Hematopoietic multipotent progenitor cell treated with erythropoietin and hydrocortisone succinate and interleukin-3 and kit ligand, for 17 days (in vitro differentiated cells): ENCODE measurements at regions not wholly inside any gene's neighbourhood (a gene's known extent, or its start where the extent isn't known, plus 50 kb on each side); places are given as distances from the start of the nearest gene placed in this dataset.

Experiments
- DNase-seq: peaks from one replicate; pipeline ENCODE4 v3.0.0-alpha.2; 2015; ENCODE audit warnings: low spot score

DNA sequence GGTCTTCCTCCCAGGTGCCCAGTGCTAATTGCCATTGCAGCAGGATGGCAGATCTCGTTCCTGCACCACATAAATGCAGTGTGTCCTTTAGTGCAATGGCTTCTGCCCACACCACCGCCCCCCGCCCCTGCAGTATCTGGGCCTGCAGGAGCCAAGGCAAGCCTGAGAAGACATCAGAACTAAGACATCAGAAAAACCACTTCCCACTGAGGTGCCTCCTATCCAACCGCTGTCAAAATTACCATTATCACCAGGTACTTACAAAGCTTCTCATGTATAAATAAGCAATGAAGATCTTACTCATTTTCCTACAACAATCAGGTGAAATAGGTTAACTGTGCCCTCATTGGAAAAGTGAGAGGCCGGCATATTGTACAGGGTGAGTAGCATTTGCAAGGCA lies 228.8 kb downstream of the FBXO15 start:
- DNase-seq = no peak

DNA sequence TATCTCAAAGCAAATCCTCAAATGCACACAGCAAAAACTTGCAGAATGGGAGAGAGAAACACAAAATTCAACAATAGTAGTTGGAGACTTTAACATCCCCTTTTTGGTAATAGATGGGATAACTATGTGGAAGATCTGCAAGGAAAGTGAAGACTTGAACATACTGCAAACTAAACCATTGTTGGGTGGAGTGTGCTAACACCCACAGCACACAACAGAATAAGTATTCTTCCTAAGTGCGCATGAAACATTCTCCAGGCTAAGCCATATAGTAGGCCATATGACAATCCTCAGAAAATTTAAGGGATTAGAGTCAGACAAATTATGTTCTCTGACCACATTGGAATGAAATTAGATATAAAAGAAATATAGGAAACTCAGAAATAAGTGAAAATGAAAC lies 230.6 kb downstream of the FBXO15 start:
- no peak for DNase-seq

DNA sequence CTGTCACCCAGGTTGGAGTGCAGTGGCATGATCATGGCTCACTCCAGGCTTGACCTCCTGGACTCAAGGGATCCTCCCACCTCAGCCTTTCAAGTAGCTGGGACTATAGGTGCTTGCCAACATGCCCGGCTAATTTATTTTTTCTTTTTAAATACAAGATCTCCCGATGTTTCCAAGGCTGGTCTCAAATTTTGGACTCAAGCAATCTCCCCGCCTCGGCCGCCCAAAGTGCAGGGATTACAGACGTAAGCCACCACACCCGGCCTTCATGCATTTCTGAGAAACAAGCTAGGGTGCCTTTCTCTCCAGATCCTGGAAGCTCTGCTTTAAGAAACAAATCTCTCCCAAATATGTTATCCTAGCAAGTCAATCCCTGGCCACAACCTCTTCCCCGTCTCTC lies 234.1 kb downstream of the FBXO15 start:
- no peak for DNase-seq

DNA sequence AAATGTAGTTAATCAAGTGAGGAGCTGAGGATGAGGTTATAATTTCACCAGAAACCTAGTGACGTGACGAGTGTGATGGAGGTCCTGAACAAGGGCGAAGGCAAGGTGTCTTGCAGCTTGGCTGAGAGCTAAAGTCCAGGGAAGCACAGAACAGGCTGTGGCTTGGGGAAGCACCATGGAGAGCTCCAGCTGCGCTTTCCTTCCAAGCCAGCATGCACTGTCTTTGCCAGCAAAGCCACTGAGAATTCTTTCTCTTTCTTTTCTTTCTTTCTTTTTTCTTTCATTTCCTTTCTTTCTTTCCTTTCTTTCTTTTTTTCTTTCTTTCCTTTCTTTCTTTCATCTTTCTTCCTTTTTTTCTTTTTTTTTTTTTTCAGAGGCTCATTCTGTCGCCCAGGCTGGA lies 239.3 kb downstream of the FBXO15 start:
- DNase-seq = no peak

DNA sequence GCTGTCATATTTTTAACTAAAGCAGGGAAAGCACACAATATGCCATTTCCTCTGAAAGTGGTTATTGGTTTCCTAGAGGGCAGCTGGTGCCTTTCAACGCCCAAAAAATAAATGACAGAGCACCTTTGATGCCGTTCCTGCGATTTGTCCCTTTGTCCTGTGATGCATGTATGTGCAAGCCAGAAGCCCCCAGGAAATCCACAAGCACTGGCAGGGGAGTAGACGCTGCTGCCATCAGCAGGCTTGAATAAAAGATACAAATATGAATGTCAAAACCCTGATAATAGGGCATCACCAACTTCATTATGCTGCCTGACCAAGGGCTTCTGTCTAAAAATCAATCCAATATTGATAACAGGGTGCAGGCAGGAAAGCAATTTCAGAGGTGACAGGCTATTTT lies 246.1 kb downstream of the FBXO15 start:
- no peak for DNase-seq

DNA sequence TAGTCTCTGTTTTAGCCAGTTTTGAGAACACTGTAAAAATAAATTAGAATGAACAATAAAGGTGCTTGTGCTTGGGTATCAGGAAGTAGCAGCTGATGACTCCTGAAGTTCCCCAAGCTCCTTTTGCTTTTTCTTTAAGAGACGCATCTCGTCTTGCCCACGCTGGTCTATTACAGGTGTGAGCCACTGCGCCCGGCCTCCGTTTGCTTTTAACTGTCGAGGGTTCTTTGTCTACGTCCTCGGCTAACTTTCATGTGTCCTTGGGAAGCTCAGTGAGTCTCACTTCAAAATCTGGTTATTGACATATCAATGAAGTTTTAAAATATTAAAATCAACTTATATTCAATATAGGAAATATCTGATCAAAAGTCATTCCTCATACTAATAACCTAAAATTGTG lies 246.5 kb downstream of the FBXO15 start:
- DNase-seq = no peak

DNA sequence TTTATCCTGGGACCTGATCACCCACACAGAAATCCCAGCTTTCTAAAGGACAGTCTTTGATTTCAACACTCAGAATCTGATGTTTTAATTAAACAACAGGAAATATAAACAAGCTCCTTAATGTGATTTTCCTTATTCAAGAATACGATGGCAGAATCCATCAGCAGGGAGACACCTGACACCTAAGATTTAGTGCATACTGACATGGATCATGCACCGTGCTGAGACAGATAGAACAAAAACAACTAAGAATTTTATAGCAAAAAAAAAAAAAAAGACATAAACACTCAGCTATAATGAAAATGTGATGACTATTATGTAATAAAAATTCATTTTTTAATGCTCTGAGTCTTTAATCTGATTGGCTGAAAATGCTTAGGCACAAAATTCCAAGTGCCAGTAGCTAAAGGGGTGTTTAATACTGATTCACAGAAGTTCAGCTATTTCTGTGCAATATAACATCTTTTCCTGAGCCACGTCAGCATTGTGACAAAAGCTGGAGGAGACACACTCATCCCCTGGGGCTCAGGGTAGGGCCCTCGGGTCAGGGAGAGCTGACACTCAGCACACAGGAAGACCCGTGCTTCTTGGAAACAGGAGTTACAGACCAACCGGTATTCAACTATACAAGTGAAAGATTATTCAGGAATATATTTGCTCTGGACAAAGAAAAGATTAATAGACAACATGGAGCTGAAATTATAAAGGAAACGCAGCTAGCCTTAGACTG lies 247.4 kb downstream of the FBXO15 start:
- DNase-seq = no peak

DNA sequence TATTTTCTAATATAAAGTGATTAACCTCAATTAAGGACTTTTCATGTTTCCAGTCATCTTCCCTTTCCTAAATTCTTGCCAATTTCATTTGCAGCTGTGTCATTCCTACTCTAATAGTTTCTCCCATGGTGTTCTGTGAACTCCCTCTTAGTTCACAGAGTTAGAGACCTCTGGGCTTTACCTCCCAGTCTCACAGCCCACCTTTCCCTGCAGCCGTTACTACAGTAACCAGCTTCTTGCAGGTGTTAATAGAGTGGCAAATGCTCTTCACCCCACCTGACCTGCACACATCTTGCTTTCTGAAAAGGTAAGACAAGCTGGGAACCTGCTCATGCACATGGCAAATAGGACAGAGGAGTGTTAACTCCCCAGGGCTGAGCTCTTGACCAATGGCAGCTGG lies 250.1 kb downstream of the FBXO15 start:
- DNase-seq = no peak

DNA sequence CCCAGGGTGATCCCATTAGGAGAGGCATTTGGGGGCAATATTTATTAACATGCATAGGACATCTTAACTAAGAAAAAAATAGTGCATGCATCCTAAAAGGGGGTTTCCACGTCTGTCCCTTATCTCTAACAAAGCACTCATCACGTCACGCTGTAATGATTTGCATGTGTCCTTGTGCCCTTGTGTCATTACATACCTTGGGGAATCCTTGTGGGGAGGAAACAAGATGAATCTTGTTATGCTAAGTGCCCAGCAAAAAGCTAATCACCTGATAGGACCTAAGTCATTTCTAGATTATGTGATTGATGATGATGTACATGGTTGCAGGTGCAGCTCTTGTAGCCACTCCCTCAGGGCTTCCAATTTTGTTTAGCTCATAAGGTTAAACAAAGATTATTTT lies 250.9 kb downstream of the FBXO15 start:
- no peak for DNase-seq

DNA sequence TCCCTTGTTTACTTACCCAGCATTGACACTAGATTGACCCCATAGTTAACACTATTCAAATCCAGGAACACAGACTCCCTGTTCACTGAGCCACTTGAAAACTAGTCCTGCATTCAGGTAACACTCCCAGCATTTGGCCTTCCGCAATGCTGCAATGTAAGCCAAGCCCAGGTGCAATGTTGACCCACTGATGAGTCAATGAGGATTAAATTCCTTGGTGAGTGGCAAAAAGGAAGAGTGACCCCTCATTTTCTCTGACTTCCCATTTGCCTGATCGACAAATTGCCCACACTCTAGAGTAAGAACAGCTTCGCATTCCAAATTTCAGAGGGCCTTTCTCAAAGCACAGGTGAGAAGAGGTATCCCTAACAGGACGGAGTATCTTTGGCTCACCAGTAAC lies 251.9 kb downstream of the FBXO15 start:
- DNase-seq = no peak

DNA sequence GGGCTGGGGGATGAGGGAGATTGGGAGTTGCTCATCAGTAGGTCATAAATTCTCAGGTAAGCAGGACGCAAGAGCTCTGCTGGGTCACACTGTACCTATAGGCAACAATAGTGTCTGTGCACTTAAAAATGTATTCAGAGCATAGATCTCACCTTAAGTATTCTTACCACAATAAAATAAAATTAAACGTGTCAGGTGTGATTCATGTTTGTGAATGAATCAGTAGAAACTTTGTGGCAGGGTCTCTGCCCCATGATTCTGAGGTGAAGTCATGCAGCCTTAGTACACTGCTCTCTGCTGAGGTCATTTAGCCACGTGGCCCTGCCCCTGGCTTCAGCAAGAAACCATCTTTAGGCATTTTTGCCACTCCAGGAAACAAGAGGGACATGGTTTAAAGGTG lies 253.8 kb downstream of the FBXO15 start:
- DNase-seq = no peak

DNA sequence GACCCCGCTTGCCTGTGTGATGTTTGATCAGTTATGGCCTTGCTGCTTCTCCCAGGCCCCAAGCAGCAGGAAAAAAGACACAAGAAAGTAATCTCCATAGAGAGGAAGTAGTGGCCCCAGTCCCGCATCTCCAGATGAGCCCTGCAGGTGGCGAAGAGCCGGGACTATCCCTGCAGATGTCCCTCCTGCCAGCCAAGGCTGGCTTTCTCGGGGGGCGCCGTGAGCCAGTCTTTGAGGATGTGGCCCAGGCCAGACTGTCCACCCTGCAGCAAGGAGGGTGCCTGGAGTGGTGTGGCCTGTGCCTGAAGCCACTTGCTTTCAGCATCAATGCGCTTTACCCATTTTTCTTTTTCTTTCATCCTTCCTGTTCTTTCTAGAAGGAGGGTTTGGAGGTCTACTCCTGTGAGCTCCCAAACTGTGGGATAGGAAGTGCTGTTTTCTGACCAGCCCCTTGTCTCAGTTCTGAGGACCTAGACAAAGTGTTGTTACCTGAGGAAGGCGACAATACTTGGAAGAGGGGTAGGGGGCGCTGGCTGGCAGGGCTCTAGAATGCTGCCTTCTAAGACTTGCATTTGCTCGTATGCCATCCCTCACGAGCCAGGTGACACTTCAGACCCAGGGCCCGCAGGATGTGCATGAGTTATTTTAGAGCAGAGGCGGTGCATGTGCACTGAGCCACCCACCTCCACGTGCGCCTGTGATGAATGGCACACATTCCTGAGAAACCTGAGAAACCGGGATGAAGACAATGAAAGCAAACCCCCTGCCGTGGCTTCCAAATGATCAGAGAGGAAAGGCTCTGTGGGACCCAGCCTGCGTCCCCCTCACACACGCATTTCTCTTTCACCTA lies 255.8 kb downstream of the FBXO15 start:
- no peak for DNase-seq

DNA sequence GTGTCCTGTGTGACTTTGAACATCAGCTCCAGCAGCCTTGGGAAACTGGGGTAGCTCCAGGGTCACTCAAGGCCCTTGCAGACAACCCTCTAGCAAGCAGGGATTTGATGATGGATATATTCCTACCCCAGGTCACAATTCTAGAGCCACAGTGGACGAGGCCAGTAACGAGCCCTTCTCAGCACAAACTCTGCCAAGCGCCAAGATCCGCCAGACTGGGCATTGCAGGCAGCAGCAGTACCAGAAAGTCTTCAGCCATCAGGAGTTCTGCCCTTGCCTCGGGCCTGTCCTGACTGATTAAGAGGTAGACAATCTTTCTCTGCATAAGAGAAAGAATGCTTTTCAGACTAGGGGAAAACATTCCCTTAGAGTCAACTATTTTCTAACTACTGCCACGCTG lies 259.1 kb downstream of the FBXO15 start:
- DNase-seq = no peak

DNA sequence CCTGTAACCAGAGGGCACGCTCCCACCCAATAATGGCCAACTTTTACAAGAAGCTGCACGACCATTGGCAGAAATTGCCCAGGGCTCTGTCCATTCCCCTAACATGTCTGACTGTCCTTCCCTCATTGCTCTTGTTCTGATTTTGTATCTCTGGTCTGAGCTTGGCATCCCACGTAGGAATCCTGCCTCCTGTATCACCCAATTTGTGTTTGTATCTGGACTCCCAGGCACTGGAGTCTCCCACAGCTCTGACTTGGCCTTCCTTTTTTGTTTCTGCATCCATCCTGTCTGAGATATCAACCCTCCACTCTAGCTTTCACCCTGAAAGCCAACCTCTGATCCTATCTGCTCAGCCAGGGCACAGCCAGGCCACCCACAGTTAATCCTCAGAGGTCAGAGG lies 259.8 kb downstream of the FBXO15 start:
- no peak for DNase-seq

DNA sequence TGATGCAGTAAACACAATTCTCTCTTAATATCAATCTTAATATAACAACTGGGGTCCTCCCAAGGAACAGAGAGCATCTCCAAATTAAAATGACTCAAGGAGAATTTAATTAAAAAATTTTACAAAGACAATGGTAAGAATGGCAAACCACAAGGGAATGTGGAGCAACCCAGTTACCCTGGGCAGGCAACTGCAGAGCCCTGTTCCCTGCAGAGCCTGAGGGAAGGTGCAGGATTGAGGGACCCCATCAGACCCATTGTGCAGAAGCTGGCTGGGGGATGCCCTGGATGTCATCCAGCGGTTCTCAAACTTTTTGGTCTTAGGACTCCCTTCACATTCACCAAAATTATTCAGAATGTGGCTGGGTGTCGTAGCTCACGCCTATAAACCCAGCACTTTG lies 262.8 kb downstream of the FBXO15 start:
- DNase-seq = no peak

DNA sequence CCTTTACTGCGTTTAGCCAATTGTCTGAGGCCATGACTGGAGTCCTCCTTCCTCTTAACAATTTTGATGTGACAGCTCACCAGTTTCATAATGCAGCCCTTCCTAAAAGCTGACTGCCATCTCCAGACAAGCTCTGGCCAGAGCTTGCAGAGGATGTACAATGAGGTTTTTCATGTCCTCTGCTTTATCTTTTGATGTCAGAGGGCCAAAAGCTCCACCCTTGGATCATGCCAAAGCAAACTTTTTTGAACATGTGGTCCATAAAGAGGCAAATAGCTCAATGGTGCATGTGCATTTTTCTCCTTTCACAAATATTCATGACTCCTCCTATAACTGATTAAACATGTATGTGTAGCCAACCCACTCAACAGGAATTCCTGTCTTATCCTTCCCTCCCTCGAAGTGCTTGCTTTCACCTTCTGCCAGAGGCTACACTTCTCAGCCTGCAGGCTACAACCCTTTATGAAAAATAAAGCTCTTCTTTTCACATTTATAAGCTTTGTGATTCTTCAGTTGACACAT lies 266.2 kb downstream of the FBXO15 start:
- no peak for DNase-seq

DNA sequence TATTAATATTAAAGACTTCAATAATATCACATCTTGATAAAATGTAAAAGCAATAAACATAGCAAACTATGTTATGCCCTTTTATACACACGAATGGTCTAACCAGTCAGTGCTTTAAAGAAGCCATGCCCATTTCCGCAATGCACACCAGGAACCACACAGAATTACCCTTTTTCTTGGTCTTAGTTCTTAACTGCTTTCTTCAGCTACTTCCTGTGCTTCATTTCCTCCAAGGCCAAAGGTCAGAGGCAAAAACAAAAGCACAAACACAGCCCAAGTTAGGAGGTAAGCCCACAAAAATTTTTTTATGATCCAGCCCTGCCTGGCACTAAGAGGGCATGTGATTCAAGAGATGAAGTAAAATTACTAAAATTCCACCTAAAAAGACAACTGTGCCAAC lies 267.2 kb downstream of the FBXO15 start:
- no peak for DNase-seq

DNA sequence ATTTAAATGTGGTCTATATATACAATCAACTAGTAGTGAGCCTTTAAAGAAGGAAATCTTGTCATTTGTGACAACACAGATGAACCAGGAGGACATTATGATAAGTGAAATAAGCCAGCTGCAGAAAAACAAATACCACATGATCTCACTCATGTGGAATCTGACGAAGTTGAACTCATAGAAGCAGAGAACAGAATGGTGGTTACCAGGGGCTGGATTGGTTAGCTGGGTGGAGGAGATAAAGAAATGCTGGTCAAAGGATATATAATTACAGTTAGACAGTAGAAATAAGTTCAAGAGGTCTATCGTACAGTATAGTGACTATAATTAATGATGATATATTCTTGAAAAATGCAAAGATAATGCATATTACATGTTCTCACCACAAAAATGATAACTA lies 267.9 kb downstream of the FBXO15 start:
- DNase-seq = no peak

DNA sequence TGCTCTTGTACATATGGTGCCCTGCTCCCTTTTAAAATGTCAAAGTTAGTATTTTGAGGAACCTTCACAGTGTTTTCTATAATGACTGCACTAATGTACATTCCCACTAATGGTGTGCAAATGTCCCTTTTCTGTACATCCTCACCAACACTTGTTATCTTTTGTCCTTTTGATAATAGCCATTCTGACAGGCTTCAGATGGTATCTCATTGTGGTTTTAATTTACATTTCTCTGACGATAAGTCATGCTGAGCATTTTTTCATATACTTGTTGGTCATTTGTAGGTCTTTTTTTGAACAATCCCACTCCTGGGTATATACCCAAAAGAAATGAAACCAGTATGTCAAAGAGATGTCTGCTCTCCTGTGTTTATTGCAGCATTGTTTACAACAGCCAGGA lies 268.3 kb downstream of the FBXO15 start:
- no peak for DNase-seq

DNA sequence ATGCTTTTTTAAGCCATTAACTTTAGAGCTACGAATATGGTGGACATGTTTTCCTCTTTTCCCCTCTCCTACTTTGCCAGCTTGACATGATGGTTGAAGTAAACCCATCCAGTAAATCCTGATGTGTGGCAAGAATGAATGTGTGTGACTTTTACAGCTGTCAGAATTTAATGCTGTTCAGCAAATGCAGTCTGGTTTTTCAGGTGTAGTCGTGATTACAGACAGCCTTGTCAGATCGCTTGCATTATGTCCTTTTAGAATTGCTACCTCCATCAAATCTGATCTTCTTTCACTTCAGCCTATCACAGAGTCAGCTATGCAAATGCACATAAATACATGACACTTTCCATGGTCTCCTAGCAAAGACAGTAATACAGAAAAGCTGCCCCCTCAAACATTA lies 278.5 kb downstream of the FBXO15 start:
- no peak for DNase-seq

DNA sequence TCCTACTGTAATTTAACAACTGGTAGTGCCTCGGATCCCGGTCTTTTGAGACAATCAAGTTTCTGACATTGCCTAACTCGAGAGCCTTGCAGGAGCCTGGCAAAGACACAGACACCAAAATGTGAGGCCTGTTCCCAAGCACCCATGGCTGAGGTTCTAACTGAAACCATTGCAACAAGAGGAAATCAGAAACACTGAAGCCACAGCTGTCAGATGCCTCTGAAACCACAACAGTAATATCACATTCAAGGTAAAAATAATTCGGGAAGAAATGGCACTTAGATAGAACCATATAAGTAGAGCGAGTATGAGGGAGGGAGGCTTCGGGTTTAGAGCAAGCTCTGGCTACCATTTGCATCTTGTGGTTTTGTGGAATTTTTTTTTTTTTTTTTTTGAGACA lies 285.9 kb downstream of the FBXO15 start:
- DNase-seq = no peak

DNA sequence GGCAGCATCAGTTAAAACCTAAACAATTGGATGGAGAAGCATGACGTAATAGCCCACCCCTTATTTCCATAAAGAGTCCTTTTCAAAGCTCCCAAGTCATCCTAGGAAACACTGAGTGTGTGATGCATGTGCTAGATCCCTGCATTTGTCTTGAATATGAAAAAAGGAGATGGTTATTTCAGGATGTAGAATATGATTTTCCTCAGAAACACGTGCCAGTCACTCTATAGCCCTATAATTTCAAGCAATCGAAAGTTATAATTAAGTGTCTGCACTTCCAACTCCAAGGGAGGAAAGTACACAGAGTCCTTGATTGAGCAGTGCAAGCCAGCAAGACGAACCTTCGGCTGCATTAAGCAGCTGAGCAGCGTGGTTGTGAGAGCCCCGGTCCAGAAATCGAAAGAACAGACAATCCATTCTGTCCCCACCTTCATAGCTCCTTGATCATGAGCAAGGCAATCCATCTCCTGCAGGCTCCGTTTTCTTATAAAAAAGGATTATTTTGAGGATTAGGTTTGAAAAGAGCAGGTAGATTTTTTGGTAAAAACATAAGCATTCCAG lies 287.7 kb downstream of the FBXO15 start:
- no peak for DNase-seq
